ENCODE measurements at regions not wholly inside any gene's neighbourhood (a gene's known extent, or its start where the extent isn't known, plus 50 kb on each side); places are given as distances from the start of the nearest gene placed in this dataset.

GRCh38 chr2:60213865-60214625, 339.4 kb downstream of the BCL11A start:
- intact Hi-C loops (cut with micrococcal nuclease; ENCODE audit: unreplicated experiment), result no loop called here
- RAD21 ChIA-PET (ENCODE audit: unreplicated experiment), result interaction anchor here (1.0 kb wide), 1 partner anchor 336 kb away, joined by 3 read pairs; no protein-coding TSS in a partner anchor
- Histone ChIP-seq H3K27ac (ENCODE audit: control insufficient read depth, insufficient read depth) (no peak overlapping the region), H3K79me2 (ENCODE audit: control insufficient read depth, insufficient read depth, low read length) (no peaks in the 10 kb centered on the region), H4K20me1 (ENCODE audit: control insufficient read depth, insufficient read depth) (no peaks in the 10 kb centered on the region), H3K4me1 (ENCODE audit: control insufficient read depth, insufficient read depth, low read length) (no peaks in the 10 kb centered on the region), H3K36me3 (ENCODE audit: control insufficient read depth in 2 of 2, insufficient read depth in 2 of 2, low read length in 1 of 2) (no peaks in the 10 kb centered on the region), H3K4me2 (ENCODE audit: control insufficient read depth, insufficient read depth) (no peak overlapping the region), H3K9me3 (replicated peaks; ENCODE audit: control insufficient read depth, insufficient read depth, low read length) (no peaks in the 10 kb centered on the region), H2AFZ (ENCODE audit: control insufficient read depth, low read depth, low read length) (no peak overlapping the region), H3K9ac (ENCODE audit: control insufficient read depth, insufficient read depth, low read length) (no peak overlapping the region), H3K4me3 (no peak overlapping the region), H3K27me3 (replicated peaks in 1 of 2; ENCODE audit: control insufficient read depth in 2 of 2, insufficient read depth in 2 of 2, low read length in 1 of 2) (no peaks in the 10 kb centered on the region)
- ATAC-seq (no peak), FAIRE-seq (no peak), DNase-seq (ENCODE audit: low read depth, low spot score) (no peak)
- CTCF ChIA-PET, result no interaction called here
- WGBS (ENCODE audit: insufficient coverage, insufficient replicate concordance, low lambda C conversion rate, missing lambda C conversion rate), result 48% methylated on average over 16 of the region's 16 CpGs
- TF ChIP-seq SUPT20H (IDR thresholded peaks at IDR 0.05; ENCODE audit: borderline replicate concordance, control insufficient read depth, low read depth, low read length) (no peak), CBX3 (IDR thresholded peaks at IDR 0.05; ENCODE audit: borderline replicate concordance, low read depth) (no peak), ATF7 (IDR thresholded peaks at IDR 0.05; ENCODE audit: low read depth) (no peak), EED (IDR thresholded peaks at IDR 0.05; ENCODE audit: low read depth) (no peak), REST (IDR thresholded peaks at IDR 0.05; ENCODE audit: low read depth, low read length) (no peak), CHD4 (IDR thresholded peaks at IDR 0.05) (no peak), HDAC6 (IDR thresholded peaks at IDR 0.05; ENCODE audit: unreplicated experiment) (no peak), RBBP5 (conservative IDR thresholded peaks at IDR 0.05) (no peak), MAX (IDR thresholded peaks at IDR 0.05; ENCODE audit: low read depth, low read length) (no peak), ZSCAN29 (IDR thresholded peaks at IDR 0.05) (no peak), ASH2L (IDR thresholded peaks at IDR 0.05; ENCODE audit: borderline replicate concordance, low read depth) (no peak), NBN (IDR thresholded peaks at IDR 0.05) (no peak), USF2 (IDR thresholded peaks at IDR 0.05; ENCODE audit: borderline replicate concordance, low read depth, low read length) (no peak), IRF3 (IDR thresholded peaks at IDR 0.05) (no peak), DPF2 (IDR thresholded peaks at IDR 0.05) (no peak), MYC (IDR thresholded peaks at IDR 0.05; ENCODE audit: insufficient read depth, insufficient read length, insufficient replicate concordance, low read length, severe bottlenecking) (no peak), BMI1 (IDR thresholded peaks at IDR 0.05; ENCODE audit: borderline replicate concordance) (no peak)
- SMC1A ChIA-PET (ENCODE audit: uncharacterized antibody, unreplicated experiment), result no interaction called here
- POLR2A ChIA-PET, result no interaction called here
- no TSS peak for BruUV-seq (replicated peaks)
- in situ Hi-C loops (cut with MboI), result no loop called here

Measured in GM12878 (cell line).